ENCODE measurements at regions not wholly inside any gene's neighbourhood (a gene's known extent, or its start where the extent isn't known, plus 50 kb on each side); places are given as distances from the start of the nearest gene placed in this dataset.

DNA sequence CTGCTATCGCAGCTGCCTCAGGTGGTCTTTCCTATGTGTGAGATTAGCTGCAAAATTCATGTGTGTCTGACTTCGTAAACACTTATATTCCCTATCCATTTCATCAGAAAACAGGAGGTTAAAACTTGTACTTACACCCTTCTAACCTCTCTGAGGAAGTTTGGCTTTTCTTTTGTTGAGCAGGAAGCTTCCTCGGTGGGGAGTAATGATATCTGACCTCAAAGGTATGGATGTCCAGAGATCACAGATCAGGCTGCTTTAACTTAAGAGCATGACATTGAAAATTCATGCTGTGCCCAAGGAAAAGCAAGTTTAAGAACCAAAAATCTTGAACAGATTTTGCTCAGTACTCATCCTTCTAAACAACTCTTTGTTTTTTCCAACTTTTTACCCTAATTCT lies 429.1 kb downstream of the STIM2 start:
- no peak overlapping the region for H3K4me3 Mint-ChIP-seq
- H3K4me1 Mint-ChIP-seq (ENCODE audit: low read depth): no peaks in the 10 kb centered on the region
- H3K27me3 Mint-ChIP-seq: no peaks in the 10 kb centered on the region
- DNase-seq: no peak
- no peaks in the 10 kb centered on the region for H3K36me3 Mint-ChIP-seq (ENCODE audit: low read depth)
- H3K27ac Mint-ChIP-seq: no peak overlapping the region
- H3K9me3 Mint-ChIP-seq: no peaks in the 10 kb centered on the region

DNA sequence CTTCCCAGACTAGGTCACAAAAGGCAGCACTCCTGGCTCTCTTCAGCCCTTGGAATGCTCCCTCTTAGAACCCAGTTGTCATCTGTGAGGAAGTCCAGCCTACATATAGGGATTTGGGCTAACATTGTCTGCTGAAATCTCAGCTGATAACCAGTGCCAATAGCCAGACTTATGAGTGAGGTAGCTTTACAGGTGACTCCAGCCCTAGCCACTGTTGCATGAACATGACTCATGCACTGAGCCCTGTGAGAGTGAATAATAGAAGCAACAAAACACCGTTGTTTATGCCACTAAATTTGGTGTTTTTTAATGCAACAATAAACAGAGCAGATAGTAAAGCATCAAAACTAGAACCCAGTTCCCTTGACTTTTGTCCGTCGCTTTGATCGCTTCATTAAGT lies 433.2 kb downstream of the STIM2 start:
- H3K4me3 Mint-ChIP-seq: no peak overlapping the region
- no peak overlapping the region for H3K27ac Mint-ChIP-seq
- H3K27me3 Mint-ChIP-seq: no peaks in the 10 kb centered on the region
- H3K4me1 Mint-ChIP-seq (ENCODE audit: low read depth): no peaks in the 10 kb centered on the region
- H3K36me3 Mint-ChIP-seq (ENCODE audit: low read depth): no peaks in the 10 kb centered on the region
- DNase-seq: no peak
- H3K9me3 Mint-ChIP-seq: peaks cover under 1% of the 10 kb centered on the region

DNA sequence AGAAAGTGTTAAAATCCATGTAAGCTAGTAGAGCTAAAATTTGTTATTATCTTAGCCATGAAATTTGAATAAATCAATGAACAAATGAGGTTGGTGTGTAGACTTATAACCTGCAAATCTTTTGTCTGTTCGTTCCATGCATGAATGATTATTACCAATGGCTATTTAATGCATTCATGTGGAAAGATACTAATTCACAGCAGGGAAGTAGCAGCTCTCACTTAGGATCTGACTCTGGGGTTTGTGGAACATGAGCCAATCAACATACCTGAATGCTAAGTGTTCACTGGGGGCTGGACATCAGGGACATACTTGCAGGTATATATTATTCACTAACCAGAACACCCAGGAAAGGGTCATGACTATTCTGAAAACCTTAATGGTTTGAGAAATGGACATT lies 444.1 kb downstream of the STIM2 start:
- H3K4me3 Mint-ChIP-seq: no peak overlapping the region
- H3K27ac Mint-ChIP-seq: no peak overlapping the region
- no peaks in the 10 kb centered on the region for H3K4me1 Mint-ChIP-seq (ENCODE audit: low read depth)
- H3K9me3 Mint-ChIP-seq: peaks cover 7% of the 10 kb centered on the region
- no peaks in the 10 kb centered on the region for H3K27me3 Mint-ChIP-seq
- DNase-seq: no peak
- H3K36me3 Mint-ChIP-seq (ENCODE audit: low read depth): no peaks in the 10 kb centered on the region

DNA sequence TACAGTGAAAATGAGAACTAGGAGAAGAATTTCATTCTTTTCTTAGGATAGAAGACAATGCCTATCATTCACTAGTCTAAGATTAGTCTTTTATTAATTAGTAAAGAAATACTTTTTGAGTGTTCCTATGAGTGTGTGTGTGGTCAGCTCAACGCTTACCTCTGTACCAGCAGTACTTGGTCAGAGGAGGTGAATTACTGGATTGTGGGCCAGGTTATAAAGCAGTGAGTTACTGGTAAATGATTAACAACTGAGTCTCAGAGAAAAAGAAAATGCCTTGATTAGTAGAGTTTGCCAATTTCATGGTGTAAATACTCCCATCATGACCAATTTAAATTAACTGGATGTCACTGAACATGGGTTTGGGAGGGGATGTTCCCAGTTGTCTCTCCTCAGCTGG lies 444.6 kb downstream of the STIM2 start:
- no peak for DNase-seq
- Mint-ChIP-seq H3K9me3 (peaks cover 7% of the 10 kb centered on the region), H3K36me3 (ENCODE audit: low read depth) (no peaks in the 10 kb centered on the region), H3K27ac (no peak overlapping the region), H3K4me3 (no peak overlapping the region), H3K4me1 (ENCODE audit: low read depth) (no peaks in the 10 kb centered on the region), H3K27me3 (no peaks in the 10 kb centered on the region)

DNA sequence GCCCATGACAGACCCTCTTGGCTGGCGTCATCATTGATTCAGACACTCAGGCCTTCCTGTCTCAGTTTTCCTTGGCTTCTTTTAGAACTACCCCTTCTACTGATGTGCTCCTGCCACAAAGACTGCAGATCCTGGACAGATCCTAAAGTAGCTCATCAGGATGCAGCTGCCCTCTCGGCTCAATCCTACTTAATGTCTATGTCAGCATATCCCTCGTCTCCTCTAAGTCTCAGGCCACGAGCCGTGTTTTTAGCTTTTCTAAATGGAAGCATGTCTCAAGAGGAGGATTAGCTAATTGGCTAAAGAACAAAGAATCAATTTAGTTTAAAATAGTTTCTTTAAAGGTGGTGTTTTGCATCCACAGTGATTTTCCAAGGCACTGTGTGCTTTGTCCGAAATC lies 447.7 kb downstream of the STIM2 start:
- Mint-ChIP-seq H3K4me3 (no peak overlapping the region), H3K9me3 (no peaks in the 10 kb centered on the region), H3K4me1 (ENCODE audit: low read depth) (no peaks in the 10 kb centered on the region), H3K27ac (no peak overlapping the region), H3K36me3 (ENCODE audit: low read depth) (no peaks in the 10 kb centered on the region), H3K27me3 (no peaks in the 10 kb centered on the region)
- DNase-seq: no peak

DNA sequence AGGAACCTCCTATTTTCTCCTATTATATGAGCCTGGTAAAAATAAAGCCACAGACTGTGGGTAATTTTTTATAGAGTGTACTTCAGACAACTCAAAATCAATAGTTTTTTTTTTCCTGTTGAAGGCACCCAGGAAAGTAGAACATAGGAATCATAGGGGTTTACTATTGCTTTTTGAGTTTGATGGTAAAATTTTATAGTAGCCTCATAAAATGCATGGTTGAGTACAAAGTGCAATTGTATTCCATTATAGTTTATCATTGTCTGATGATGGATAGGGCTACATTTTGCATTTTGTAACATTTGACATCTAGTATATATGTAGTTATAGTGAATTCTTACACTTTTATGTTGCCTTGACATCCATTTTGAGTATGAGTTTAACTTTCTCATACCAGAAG lies 455.0 kb downstream of the STIM2 start:
- Mint-ChIP-seq H3K27me3 (peaks cover 6% of the 10 kb centered on the region), H3K27ac (no peak overlapping the region), H3K4me3 (no peak overlapping the region), H3K4me1 (ENCODE audit: low read depth) (no peaks in the 10 kb centered on the region), H3K36me3 (ENCODE audit: low read depth) (no peaks in the 10 kb centered on the region), H3K9me3 (peaks cover 3% of the 10 kb centered on the region)
- no peak for DNase-seq

DNA sequence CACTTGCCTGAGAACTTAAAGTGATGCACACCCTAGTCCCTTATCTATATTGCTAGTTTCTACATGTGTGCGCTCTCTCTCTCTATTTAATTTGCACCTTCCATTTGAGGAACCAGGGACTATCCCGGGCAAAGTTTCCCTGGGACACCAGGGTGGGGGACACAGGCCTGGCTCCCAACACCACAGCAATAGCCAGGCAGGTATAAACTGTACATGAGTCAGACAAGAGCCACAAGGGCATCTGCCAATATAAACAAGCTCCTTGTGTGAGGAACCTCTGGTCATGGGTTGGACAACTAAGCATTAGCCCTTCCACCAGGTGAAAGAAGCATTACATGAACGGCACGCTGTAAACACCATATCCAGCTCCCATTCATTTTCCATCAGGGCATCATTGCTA lies 455.5 kb downstream of the STIM2 start:
- DNase-seq: no peak
- peaks cover 3% of the 10 kb centered on the region for H3K9me3 Mint-ChIP-seq
- H3K36me3 Mint-ChIP-seq (ENCODE audit: low read depth): no peaks in the 10 kb centered on the region
- no peak overlapping the region for H3K4me3 Mint-ChIP-seq
- no peaks in the 10 kb centered on the region for H3K4me1 Mint-ChIP-seq (ENCODE audit: low read depth)
- no peak overlapping the region for H3K27ac Mint-ChIP-seq
- peaks cover 6% of the 10 kb centered on the region for H3K27me3 Mint-ChIP-seq

DNA sequence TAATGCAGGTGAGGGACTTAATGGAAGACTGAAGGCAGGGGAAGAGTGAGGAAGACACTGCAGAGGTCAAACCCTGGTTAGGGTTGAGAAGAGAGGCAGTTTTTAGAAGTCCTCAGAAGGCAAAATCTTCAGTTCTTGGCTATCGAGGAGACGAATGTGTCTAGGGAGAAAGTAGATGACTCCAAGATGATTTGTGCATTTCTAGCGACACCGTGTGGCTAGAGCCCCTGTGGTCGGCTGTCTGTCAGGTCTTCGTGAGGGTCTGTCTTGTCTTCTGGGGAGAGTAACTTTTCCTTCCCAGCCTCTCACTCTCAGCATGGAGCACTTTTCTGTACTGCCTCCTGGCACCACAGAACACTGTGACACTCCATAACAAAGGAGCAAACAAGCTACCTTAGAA lies 458.1 kb downstream of the STIM2 start:
- Mint-ChIP-seq H3K36me3 (ENCODE audit: low read depth) (no peaks in the 10 kb centered on the region), H3K4me1 (ENCODE audit: low read depth) (no peaks in the 10 kb centered on the region), H3K27me3 (peaks cover 6% of the 10 kb centered on the region), H3K9me3 (peaks cover 3% of the 10 kb centered on the region), H3K4me3 (no peak overlapping the region), H3K27ac (no peak overlapping the region)
- DNase-seq: no peak

DNA sequence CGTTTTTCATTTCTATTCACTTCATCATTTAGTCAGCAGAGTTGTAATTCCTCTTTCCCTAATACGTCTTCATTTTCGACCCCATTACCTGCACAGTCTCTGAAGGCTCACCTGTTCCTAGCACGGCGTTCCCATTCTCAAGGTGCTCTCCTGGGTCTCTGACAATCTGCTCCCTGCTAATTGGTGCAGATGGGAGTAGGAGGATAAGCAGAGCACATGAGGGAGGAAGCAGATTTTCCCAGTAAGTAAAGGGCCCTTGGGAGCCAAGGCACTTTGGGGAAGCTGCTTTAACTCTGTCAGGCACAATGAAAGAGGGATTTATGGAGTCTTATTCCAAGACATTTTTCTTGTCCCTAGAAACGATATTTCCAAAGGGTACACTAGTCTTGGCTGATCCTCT lies 466.4 kb downstream of the STIM2 start:
- no peaks in the 10 kb centered on the region for H3K27me3 Mint-ChIP-seq

DNA sequence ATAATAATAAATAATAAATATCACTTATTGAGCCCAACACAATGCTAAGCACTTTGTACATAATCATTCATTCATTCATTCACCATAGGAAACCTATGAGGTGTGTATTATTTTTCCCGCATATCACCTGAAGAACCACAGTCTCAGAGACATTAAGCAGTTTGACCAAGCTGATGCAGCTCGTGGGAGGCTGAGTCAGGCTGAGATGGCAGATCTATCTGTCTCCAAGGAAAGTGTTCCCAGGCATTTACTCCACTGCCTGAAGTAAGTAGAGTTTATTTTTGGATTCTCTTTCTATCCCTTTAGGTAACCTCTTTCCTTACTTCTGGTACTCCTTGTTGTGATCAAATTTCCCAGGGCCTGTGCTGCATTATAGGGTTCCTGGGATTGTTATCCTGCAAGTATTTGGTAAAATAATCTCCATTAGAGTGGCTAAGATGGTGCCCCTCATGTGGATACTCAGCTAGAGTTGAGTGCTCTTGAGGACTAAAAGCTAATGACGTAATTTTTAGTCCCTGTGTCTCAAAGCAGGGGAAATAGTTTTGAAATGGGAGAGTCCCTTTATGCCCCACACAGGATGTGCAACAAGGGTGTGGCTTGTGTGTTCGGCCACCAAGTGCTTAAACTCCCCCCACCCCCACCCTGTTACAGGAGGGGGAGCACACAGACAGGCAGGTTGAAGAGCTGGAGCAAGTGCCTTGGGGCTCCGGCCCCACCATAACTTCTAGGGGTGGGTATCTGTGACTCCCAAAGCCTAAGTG lies 467.0 kb downstream of the STIM2 start:
- DNase-seq: no peak
- H3K4me1 Mint-ChIP-seq (ENCODE audit: low read depth): no peaks in the 10 kb centered on the region

More for the DNA sequence above, 466.4 kb downstream of the STIM2 start:
- no peak for DNase-seq
- no peak overlapping the region for H3K4me3 Mint-ChIP-seq
- H3K4me1 Mint-ChIP-seq (ENCODE audit: low read depth): no peaks in the 10 kb centered on the region
- H3K9me3 Mint-ChIP-seq: no peaks in the 10 kb centered on the region
- H3K36me3 Mint-ChIP-seq (ENCODE audit: low read depth): no peaks in the 10 kb centered on the region
- no peak overlapping the region for H3K27ac Mint-ChIP-seq

DNA sequence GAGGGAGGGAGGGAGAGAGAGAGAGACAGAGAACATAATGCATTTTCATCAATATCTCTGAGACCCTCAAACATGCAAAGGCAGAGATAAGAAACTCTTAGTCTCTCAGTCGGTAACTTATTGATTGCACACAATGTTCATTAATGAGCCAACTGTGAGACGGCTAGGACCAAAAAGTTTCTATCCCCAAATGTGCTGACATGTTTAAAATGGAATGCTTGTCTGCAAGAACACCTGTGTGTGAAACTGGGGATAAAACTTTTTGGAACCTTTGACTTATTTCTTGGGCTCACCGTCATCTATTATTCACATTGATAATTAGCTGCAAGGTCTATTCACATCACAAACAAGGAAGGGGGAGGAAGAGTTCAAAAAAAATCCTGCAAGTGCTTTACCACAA lies 477.9 kb downstream of the STIM2 start:
- Mint-ChIP-seq H3K36me3 (ENCODE audit: low read depth) (no peaks in the 10 kb centered on the region), H3K9me3 (no peaks in the 10 kb centered on the region), H3K4me3 (no peak overlapping the region), H3K27me3 (no peaks in the 10 kb centered on the region), H3K4me1 (ENCODE audit: low read depth) (no peaks in the 10 kb centered on the region), H3K27ac (no peak overlapping the region)
- DNase-seq: no peak

More for the DNA sequence above, 467.0 kb downstream of the STIM2 start:
- no peak overlapping the region for H3K4me3 Mint-ChIP-seq
- no peak overlapping the region for H3K27ac Mint-ChIP-seq
- H3K36me3 Mint-ChIP-seq (ENCODE audit: low read depth): no peaks in the 10 kb centered on the region
- no peaks in the 10 kb centered on the region for H3K27me3 Mint-ChIP-seq
- H3K9me3 Mint-ChIP-seq: no peaks in the 10 kb centered on the region

DNA sequence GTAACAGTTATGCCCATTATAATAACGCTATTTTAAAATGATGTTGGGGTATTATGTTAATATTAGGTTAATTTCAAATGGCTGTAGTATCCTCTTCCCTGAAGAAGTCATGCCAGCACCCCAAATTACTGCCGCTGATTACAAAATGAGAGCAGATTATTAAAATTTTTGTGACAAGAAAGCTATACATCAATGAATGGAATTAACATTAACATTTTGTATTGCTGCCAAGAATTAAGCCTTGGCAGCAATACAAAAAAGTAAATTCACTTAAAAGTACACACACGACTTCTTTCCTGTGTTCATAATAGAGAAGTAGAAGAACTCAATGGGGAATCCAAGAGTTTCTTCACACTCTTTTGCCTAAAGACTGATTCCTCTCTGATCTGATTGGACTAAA lies 482.8 kb downstream of the STIM2 start:
- no peak overlapping the region for H3K27ac Mint-ChIP-seq
- no peak for DNase-seq
- H3K4me3 Mint-ChIP-seq: no peak overlapping the region
- no peaks in the 10 kb centered on the region for H3K27me3 Mint-ChIP-seq
- H3K4me1 Mint-ChIP-seq (ENCODE audit: low read depth): no peaks in the 10 kb centered on the region
- no peaks in the 10 kb centered on the region for H3K36me3 Mint-ChIP-seq (ENCODE audit: low read depth)
- no peaks in the 10 kb centered on the region for H3K9me3 Mint-ChIP-seq

DNA sequence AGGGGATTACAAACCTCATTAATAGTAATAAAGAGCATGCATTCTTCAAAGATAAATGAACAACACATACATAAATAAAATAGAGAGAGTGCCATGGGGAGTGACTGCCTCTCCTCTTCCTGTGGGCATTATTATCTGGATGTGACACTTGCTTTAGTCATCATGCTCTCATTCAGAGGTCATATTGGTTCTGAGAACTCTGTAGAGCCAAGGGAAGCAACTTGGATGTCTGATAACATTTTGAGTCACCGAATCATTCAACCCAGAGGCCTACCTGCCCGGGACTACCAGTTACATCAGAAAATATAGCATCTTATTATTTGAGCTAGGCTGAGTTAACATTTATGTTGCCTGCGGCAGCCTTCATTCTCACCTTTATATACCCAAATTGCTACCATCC lies 489.5 kb downstream of the STIM2 start:
- no peak for DNase-seq
- H3K4me1 Mint-ChIP-seq (ENCODE audit: low read depth): no peaks in the 10 kb centered on the region
- H3K27me3 Mint-ChIP-seq: no peaks in the 10 kb centered on the region
- no peaks in the 10 kb centered on the region for H3K36me3 Mint-ChIP-seq (ENCODE audit: low read depth)
- no peak overlapping the region for H3K4me3 Mint-ChIP-seq
- no peaks in the 10 kb centered on the region for H3K9me3 Mint-ChIP-seq
- H3K27ac Mint-ChIP-seq: no peak overlapping the region

DNA sequence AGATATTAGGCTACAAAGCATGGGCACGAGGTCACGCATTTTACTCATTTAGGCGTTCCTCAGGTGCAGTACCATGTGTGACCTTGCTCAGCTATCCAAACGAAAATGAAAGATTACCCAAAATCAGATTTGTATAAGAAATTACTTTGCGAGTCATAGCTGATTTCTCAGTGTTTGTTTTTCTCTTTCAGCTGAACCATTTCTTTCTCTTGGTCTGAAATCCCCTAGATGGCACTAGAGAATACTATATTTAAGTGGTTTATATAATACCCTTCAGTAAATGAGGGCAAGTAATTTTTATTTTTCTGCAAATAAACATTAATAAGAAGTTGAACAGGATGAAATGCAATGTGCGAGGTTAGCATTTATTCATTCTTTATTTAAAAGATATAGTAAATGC lies 496.6 kb downstream of the STIM2 start:
- no peaks in the 10 kb centered on the region for H3K36me3 Mint-ChIP-seq (ENCODE audit: low read depth)

DNA sequence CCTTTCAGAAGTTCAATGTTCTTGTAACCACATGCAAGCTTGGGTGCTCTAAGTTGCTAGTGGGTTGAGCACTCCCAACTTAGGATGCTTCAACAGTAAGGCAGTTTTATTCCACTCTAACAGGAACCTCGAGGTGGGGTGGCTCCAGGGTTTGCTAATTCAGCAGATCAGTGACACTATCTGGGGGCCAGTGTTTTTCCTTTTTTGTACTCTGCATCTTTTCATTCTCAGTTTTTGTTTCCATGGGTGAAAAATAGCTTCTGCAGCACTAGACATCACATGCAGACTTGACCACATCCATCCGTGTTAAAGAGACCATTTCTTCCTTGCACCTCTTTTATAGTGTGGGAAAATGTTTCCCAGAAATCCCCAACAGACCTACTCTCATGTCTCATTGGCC lies 497.6 kb downstream of the STIM2 start:
- H3K36me3 Mint-ChIP-seq (ENCODE audit: low read depth): no peaks in the 10 kb centered on the region

More for the DNA sequence above, 496.6 kb downstream of the STIM2 start:
- no peaks in the 10 kb centered on the region for H3K4me1 Mint-ChIP-seq (ENCODE audit: low read depth)
- no peaks in the 10 kb centered on the region for H3K9me3 Mint-ChIP-seq
- H3K27ac Mint-ChIP-seq: no peak overlapping the region
- no peak for DNase-seq
- H3K27me3 Mint-ChIP-seq: no peaks in the 10 kb centered on the region
- no peak overlapping the region for H3K4me3 Mint-ChIP-seq

DNA sequence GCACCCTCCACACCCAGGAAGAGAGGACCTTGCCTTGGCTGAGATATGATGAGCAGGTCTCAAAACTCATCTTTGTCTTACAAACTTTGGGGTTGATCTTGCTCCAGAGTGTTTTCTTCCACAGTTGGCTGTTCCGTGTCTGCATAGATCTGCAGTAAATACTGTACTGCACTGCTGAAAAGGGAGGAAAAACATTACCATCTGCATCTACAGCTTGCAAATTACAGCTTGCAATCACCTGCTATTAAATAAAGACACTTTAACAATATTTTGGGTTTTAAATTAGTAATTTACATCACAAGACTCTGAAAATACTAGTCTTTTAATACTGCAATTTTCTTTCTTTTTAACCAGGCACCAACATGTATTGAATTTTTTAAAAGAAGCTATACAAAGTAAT lies 499.5 kb downstream of the STIM2 start:
- H3K36me3 Mint-ChIP-seq (ENCODE audit: low read depth): no peaks in the 10 kb centered on the region
- H3K4me1 Mint-ChIP-seq (ENCODE audit: low read depth): no peaks in the 10 kb centered on the region
- no peak overlapping the region for H3K27ac Mint-ChIP-seq
- H3K9me3 Mint-ChIP-seq: no peaks in the 10 kb centered on the region
- H3K4me3 Mint-ChIP-seq: no peak overlapping the region
- no peaks in the 10 kb centered on the region for H3K27me3 Mint-ChIP-seq
- DNase-seq: no peak

More for the DNA sequence above, 497.6 kb downstream of the STIM2 start:
- no peaks in the 10 kb centered on the region for H3K9me3 Mint-ChIP-seq
- no peak overlapping the region for H3K4me3 Mint-ChIP-seq
- no peak for DNase-seq
- no peak overlapping the region for H3K27ac Mint-ChIP-seq
- H3K27me3 Mint-ChIP-seq: no peaks in the 10 kb centered on the region
- H3K4me1 Mint-ChIP-seq (ENCODE audit: low read depth): no peaks in the 10 kb centered on the region
